ENCODE measurements at regions not wholly inside any gene's neighbourhood (a gene's known extent, or its start where the extent isn't known, plus 50 kb on each side); places are given as distances from the start of the nearest gene placed in this dataset.

GRCh38 chr14:39853441-39853840 lies 421.2 kb upstream of the FBXO33 start:
- Mint-ChIP-seq H3K4me1 (peaks cover 4% of the 10 kb centered on the region), H3K4me3 (no peak overlapping the region), H3K36me3 (no peaks in the 10 kb centered on the region), H3K27ac (no peak overlapping the region), H3K9me3 (no peaks in the 10 kb centered on the region), H3K27me3 (no peaks in the 10 kb centered on the region)

- no peak overlapping the region for H3K27ac Mint-ChIP-seq
- no peaks in the 10 kb centered on the region for H3K4me1 Mint-ChIP-seq
- H3K9me3 Mint-ChIP-seq: no peaks in the 10 kb centered on the region
- no peaks in the 10 kb centered on the region for H3K27me3 Mint-ChIP-seq
- H3K36me3 Mint-ChIP-seq: no peaks in the 10 kb centered on the region
- no peak overlapping the region for H3K4me3 Mint-ChIP-seq
Measured at GRCh38 chr14:39851202-39851601, 419.0 kb upstream of the FBXO33 start.

GRCh38 chr14:39847852-39848251 lies 415.6 kb upstream of the FBXO33 start:
- H3K27me3 Mint-ChIP-seq: no peaks in the 10 kb centered on the region
- H3K27ac Mint-ChIP-seq: no peak overlapping the region
- H3K4me1 Mint-ChIP-seq: no peaks in the 10 kb centered on the region
- H3K4me3 Mint-ChIP-seq: no peak overlapping the region
- H3K9me3 Mint-ChIP-seq: no peaks in the 10 kb centered on the region
- H3K36me3 Mint-ChIP-seq: no peaks in the 10 kb centered on the region

GRCh38 chr14:39847194-39847593 lies 415.0 kb upstream of the FBXO33 start:
- no peak overlapping the region for H3K4me3 Mint-ChIP-seq
- no peaks in the 10 kb centered on the region for H3K27me3 Mint-ChIP-seq
- no peaks in the 10 kb centered on the region for H3K36me3 Mint-ChIP-seq
- H3K4me1 Mint-ChIP-seq: no peaks in the 10 kb centered on the region
- no peak overlapping the region for H3K27ac Mint-ChIP-seq
- H3K9me3 Mint-ChIP-seq: no peaks in the 10 kb centered on the region

- H3K36me3 Mint-ChIP-seq: no peaks in the 10 kb centered on the region
- H3K27me3 Mint-ChIP-seq: no peaks in the 10 kb centered on the region
- no peaks in the 10 kb centered on the region for H3K4me1 Mint-ChIP-seq
- no peak overlapping the region for H3K27ac Mint-ChIP-seq
- no peaks in the 10 kb centered on the region for H3K9me3 Mint-ChIP-seq
- H3K4me3 Mint-ChIP-seq: no peak overlapping the region
Measured at GRCh38 chr14:39843881-39844280, 411.6 kb upstream of the FBXO33 start.

GRCh38 chr14:39841088-39841487 lies 408.9 kb upstream of the FBXO33 start:
- H3K27me3 Mint-ChIP-seq: no peaks in the 10 kb centered on the region
- no peaks in the 10 kb centered on the region for H3K36me3 Mint-ChIP-seq
- H3K4me1 Mint-ChIP-seq: no peaks in the 10 kb centered on the region
- no peak overlapping the region for H3K4me3 Mint-ChIP-seq
- H3K9me3 Mint-ChIP-seq: no peaks in the 10 kb centered on the region
- H3K27ac Mint-ChIP-seq: no peak overlapping the region

- H3K27me3 Mint-ChIP-seq: no peaks in the 10 kb centered on the region
- H3K4me3 Mint-ChIP-seq: no peak overlapping the region
- no peaks in the 10 kb centered on the region for H3K36me3 Mint-ChIP-seq
- H3K27ac Mint-ChIP-seq: no peak overlapping the region
- H3K4me1 Mint-ChIP-seq: no peaks in the 10 kb centered on the region
- H3K9me3 Mint-ChIP-seq: no peaks in the 10 kb centered on the region
Measured at GRCh38 chr14:39827901-39828655, 395.8 kb upstream of the FBXO33 start.

GRCh38 chr14:39812532-39813320 lies 380.5 kb upstream of the FBXO33 start:
- Mint-ChIP-seq H3K9me3 (no peaks in the 10 kb centered on the region), H3K27me3 (peaks cover 2% of the 10 kb centered on the region), H3K4me3 (no peak overlapping the region), H3K4me1 (no peaks in the 10 kb centered on the region), H3K27ac (no peak overlapping the region), H3K36me3 (no peaks in the 10 kb centered on the region)

GRCh38 chr14:39807271-39807670 lies 375.0 kb upstream of the FBXO33 start:
- no peak overlapping the region for H3K4me3 Mint-ChIP-seq
- H3K4me1 Mint-ChIP-seq: no peaks in the 10 kb centered on the region
- peaks cover 2% of the 10 kb centered on the region for H3K27me3 Mint-ChIP-seq
- no peaks in the 10 kb centered on the region for H3K9me3 Mint-ChIP-seq
- H3K27ac Mint-ChIP-seq: no peak overlapping the region
- H3K36me3 Mint-ChIP-seq: no peaks in the 10 kb centered on the region

GRCh38 chr14:39784461-39784860 lies 352.2 kb upstream of the FBXO33 start:
- no peak overlapping the region for H3K4me3 Mint-ChIP-seq
- H3K27me3 Mint-ChIP-seq: no peaks in the 10 kb centered on the region
- no peaks in the 10 kb centered on the region for H3K36me3 Mint-ChIP-seq
- H3K4me1 Mint-ChIP-seq: no peaks in the 10 kb centered on the region
- no peaks in the 10 kb centered on the region for H3K9me3 Mint-ChIP-seq
- no peak overlapping the region for H3K27ac Mint-ChIP-seq

- Mint-ChIP-seq H3K4me1 (no peaks in the 10 kb centered on the region), H3K27ac (no peak overlapping the region), H3K4me3 (no peak overlapping the region), H3K36me3 (no peaks in the 10 kb centered on the region), H3K9me3 (no peaks in the 10 kb centered on the region), H3K27me3 (no peaks in the 10 kb centered on the region)
Measured at GRCh38 chr14:39781466-39781865, 349.2 kb upstream of the FBXO33 start.

GRCh38 chr14:39773387-39774126 lies 341.3 kb upstream of the FBXO33 start:
- Mint-ChIP-seq H3K27ac (no peak overlapping the region), H3K9me3 (no peaks in the 10 kb centered on the region)

GRCh38 chr14:39772627-39773026 lies 340.4 kb upstream of the FBXO33 start:
- H3K4me1 Mint-ChIP-seq: peaks cover 5% of the 10 kb centered on the region
- H3K9me3 Mint-ChIP-seq: no peaks in the 10 kb centered on the region
- no peaks in the 10 kb centered on the region for H3K36me3 Mint-ChIP-seq
- no peak overlapping the region for H3K4me3 Mint-ChIP-seq
- no peaks in the 10 kb centered on the region for H3K27me3 Mint-ChIP-seq
- no peak overlapping the region for H3K27ac Mint-ChIP-seq

More at GRCh38 chr14:39773387-39774126, 341.3 kb upstream of the FBXO33 start:
- Mint-ChIP-seq H3K4me1 (peaks cover 1% of the 10 kb centered on the region), H3K4me3 (no peak overlapping the region), H3K27me3 (no peaks in the 10 kb centered on the region), H3K36me3 (no peaks in the 10 kb centered on the region)

- H3K4me3 Mint-ChIP-seq: no peak overlapping the region
- H3K36me3 Mint-ChIP-seq: no peaks in the 10 kb centered on the region
- peaks cover 5% of the 10 kb centered on the region for H3K4me1 Mint-ChIP-seq
- H3K27ac Mint-ChIP-seq: no peak overlapping the region
- H3K27me3 Mint-ChIP-seq: no peaks in the 10 kb centered on the region
- no peaks in the 10 kb centered on the region for H3K9me3 Mint-ChIP-seq
Measured at GRCh38 chr14:39768589-39768988, 336.4 kb upstream of the FBXO33 start.

GRCh38 chr14:39766397-39767000 lies 334.3 kb upstream of the FBXO33 start:
- Mint-ChIP-seq H3K4me3 (no peak overlapping the region), H3K9me3 (no peaks in the 10 kb centered on the region), H3K4me1 (peaks cover 16% of the 10 kb centered on the region), H3K27me3 (no peaks in the 10 kb centered on the region), H3K27ac (no peak overlapping the region), H3K36me3 (no peaks in the 10 kb centered on the region)
